ENCODE measurements at regions not wholly inside any gene's neighbourhood (a gene's known extent, or its start where the extent isn't known, plus 50 kb on each side); places are given as distances from the start of the nearest gene placed in this dataset.

DNA sequence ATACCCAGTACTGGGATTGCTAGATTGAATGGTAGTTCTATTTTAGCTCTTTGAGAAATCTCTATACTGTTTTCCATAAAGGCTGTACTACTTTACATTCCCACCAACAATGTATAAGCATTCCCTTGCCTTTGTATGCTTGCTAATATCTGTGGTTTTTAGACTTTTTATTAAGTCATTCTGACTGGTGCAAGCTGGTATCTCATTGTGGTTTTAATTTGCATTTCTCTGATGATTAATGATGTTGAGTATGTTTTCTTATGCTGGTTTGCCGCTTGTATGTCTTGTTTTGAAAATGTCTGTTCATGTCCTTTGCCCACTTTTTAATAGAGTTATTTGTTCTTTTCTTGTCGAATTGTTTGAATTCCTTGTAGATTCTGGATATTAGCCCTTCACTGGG, 512.7 kb upstream of the PAPPA start:
- DNase-seq (ENCODE audit: low spot score): no peak
- BruUV-seq (replicated peaks): no TSS peak
- ATAC-seq: no peak
- in situ Hi-C loops (cut with HindIII; ENCODE audit: extremely low pct_ligation_motif_present, low pct_unique_long_range_greater_than_20kb): no loop called here
- H3K27ac ChIP-seq (ENCODE audit: extremely low read length, insufficient read depth, low read length): no peak overlapping the region
- FAIRE-seq: no peak
- POLR2A ChIA-PET: no interaction called here
- WGBS (ENCODE audit: low lambda C conversion rate): 2% methylated on average over 2 of the region's 2 CpGs
- H3K4me3 ChIP-seq (replicated peaks in 1 of 3; ENCODE audit: insufficient read depth in 1 of 3, low read depth in 2 of 3, low read length in 3 of 3): no peak overlapping the region
- no peaks in the 10 kb centered on the region for H4K20me1 ChIP-seq (ENCODE audit: insufficient read depth, low read length)
- H3K36me3 ChIP-seq (replicated peaks in 1 of 2; ENCODE audit: control insufficient read depth in 1 of 2, insufficient read depth in 2 of 2, low read length in 2 of 2): no peaks in the 10 kb centered on the region
- no peak overlapping the region for H2AFZ ChIP-seq (ENCODE audit: low read length)
- no peaks in the 10 kb centered on the region for H3K27me3 ChIP-seq (ENCODE audit: control insufficient read depth in 1 of 2, insufficient read depth in 2 of 2, low read length in 2 of 2)
- CTCF ChIA-PET (ENCODE audit: low intra/inter-chr PET ratio, low total read pairs): no interaction called here
- no peaks in the 10 kb centered on the region for H3K9me3 ChIP-seq (ENCODE audit: low read length)
- no peak overlapping the region for H3K4me2 ChIP-seq (ENCODE audit: low read depth, low read length)
- H3K9ac ChIP-seq (ENCODE audit: insufficient read depth, low read depth, low read length): no peak overlapping the region
- no peaks in the 10 kb centered on the region for H3K79me2 ChIP-seq (ENCODE audit: insufficient read depth, low read length)
- intact Hi-C loops (cut with micrococcal nuclease; ENCODE audit: unreplicated experiment): no loop called here
- no peaks in the 10 kb centered on the region for H3K4me1 ChIP-seq (ENCODE audit: insufficient read depth, low read length)
- TF ChIP-seq ZNF121 (CRISPR knock-in tag; IDR thresholded peaks at IDR 0.05): no peak
- no peak for TF ChIP-seq ZNF124 (CRISPR knock-in tag; IDR thresholded peaks at IDR 0.05)
- TF ChIP-seq ZNF782 (CRISPR knock-in tag; IDR thresholded peaks at IDR 0.05; ENCODE audit: borderline replicate concordance): no peak
- TF ChIP-seq ZNF552 (CRISPR knock-in tag; IDR thresholded peaks at IDR 0.05; ENCODE audit: borderline replicate concordance): no peak
- TF ChIP-seq, protein P1, sequence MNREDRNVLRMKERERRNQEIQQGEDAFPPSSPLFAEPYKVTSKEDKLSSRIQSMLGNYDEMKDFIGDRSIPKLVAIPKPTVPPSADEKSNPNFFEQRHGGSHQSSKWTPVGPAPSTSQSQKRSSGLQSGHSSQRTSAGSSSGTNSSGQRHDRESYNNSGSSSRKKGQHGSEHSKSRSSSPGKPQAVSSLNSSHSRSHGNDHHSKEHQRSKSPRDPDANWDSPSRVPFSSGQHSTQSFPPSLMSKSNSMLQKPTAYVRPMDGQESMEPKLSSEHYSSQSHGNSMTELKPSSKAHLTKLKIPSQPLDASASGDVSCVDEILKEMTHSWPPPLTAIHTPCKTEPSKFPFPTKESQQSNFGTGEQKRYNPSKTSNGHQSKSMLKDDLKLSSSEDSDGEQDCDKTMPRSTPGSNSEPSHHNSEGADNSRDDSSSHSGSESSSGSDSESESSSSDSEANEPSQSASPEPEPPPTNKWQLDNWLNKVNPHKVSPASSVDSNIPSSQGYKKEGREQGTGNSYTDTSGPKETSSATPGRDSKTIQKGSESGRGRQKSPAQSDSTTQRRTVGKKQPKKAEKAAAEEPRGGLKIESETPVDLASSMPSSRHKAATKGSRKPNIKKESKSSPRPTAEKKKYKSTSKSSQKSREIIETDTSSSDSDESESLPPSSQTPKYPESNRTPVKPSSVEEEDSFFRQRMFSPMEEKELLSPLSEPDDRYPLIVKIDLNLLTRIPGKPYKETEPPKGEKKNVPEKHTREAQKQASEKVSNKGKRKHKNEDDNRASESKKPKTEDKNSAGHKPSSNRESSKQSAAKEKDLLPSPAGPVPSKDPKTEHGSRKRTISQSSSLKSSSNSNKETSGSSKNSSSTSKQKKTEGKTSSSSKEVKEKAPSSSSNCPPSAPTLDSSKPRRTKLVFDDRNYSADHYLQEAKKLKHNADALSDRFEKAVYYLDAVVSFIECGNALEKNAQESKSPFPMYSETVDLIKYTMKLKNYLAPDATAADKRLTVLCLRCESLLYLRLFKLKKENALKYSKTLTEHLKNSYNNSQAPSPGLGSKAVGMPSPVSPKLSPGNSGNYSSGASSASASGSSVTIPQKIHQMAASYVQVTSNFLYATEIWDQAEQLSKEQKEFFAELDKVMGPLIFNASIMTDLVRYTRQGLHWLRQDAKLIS (CRISPR knock-in tag; IDR thresholded peaks at IDR 0.05): no peak
- TF ChIP-seq E2F5 (CRISPR knock-in tag; conservative IDR thresholded peaks at IDR 0.05): no peak
- no peak for TF ChIP-seq HMG20B (CRISPR knock-in tag; conservative IDR thresholded peaks at IDR 0.05)
- no peak for TF ChIP-seq MAF1 (CRISPR knock-in tag; IDR thresholded peaks at IDR 0.05; ENCODE audit: borderline replicate concordance)
- TF ChIP-seq NR1H2 (CRISPR knock-in tag; IDR thresholded peaks at IDR 0.05; ENCODE audit: borderline replicate concordance, low read depth): no peak
- TF ChIP-seq ZNF792 (CRISPR knock-in tag; IDR thresholded peaks at IDR 0.05): no peak
- no peak for TF ChIP-seq ZNF292 (CRISPR knock-in tag; IDR thresholded peaks at IDR 0.05; ENCODE audit: borderline replicate concordance, low read depth)
- TF ChIP-seq, protein P2, sequence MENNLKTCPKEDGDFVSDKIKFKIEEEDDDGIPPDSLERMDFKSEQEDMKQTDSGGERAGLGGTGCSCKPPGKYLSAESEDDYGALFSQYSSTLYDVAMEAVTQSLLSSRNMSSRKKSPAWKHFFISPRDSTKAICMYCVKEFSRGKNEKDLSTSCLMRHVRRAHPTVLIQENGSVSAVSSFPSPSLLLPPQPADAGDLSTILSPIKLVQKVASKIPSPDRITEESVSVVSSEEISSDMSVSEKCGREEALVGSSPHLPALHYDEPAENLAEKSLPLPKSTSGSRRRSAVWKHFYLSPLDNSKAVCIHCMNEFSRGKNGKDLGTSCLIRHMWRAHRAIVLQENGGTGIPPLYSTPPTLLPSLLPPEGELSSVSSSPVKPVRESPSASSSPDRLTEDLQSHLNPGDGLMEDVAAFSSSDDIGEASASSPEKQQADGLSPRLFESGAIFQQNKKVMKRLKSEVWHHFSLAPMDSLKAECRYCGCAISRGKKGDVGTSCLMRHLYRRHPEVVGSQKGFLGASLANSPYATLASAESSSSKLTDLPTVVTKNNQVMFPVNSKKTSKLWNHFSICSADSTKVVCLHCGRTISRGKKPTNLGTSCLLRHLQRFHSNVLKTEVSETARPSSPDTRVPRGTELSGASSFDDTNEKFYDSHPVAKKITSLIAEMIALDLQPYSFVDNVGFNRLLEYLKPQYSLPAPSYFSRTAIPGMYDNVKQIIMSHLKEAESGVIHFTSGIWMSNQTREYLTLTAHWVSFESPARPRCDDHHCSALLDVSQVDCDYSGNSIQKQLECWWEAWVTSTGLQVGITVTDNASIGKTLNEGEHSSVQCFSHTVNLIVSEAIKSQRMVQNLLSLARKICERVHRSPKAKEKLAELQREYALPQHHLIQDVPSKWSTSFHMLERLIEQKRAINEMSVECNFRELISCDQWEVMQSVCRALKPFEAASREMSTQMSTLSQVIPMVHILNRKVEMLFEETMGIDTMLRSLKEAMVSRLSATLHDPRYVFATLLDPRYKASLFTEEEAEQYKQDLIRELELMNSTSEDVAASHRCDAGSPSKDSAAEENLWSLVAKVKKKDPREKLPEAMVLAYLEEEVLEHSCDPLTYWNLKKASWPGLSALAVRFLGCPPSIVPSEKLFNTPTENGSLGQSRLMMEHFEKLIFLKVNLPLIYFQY (CRISPR knock-in tag; IDR thresholded peaks at IDR 0.05; ENCODE audit: borderline replicate concordance): no peak
- TF ChIP-seq ZBTB33 (CRISPR knock-in tag; IDR thresholded peaks at IDR 0.05): no peak
- TF ChIP-seq ZSCAN12 (CRISPR knock-in tag; IDR thresholded peaks at IDR 0.05): no peak
- TF ChIP-seq HIVEP1 (CRISPR knock-in tag; IDR thresholded peaks at IDR 0.05): no peak
